ENCODE measurements at regions not wholly inside any gene's neighbourhood (a gene's known extent, or its start where the extent isn't known, plus 50 kb on each side); places are given as distances from the start of the nearest gene placed in this dataset.

- Mint-ChIP-seq H3K9me3 (peaks cover 2% of the 10 kb centered on the region), H3K27ac (no peak overlapping the region), H3K27me3 (ENCODE audit: low read depth) (peaks cover 16% of the 10 kb centered on the region), H3K4me1 (no peaks in the 10 kb centered on the region), H3K36me3 (ENCODE audit: low read depth) (no peaks in the 10 kb centered on the region), H3K4me3 (no peak overlapping the region)
- TF ChIP-seq CTCF (IDR thresholded peaks at IDR 0.05; ENCODE audit: unreplicated experiment in 3 of 3): no peak
These were observed 103.0 kb downstream of the ZNF518B start for GRCh38 chr4:10354225-10354624.

GRCh38 chr4:10353110-10353509 lies 104.1 kb downstream of the ZNF518B start:
- H3K27ac Mint-ChIP-seq: no peak overlapping the region
- no peak for TF ChIP-seq CTCF (IDR thresholded peaks at IDR 0.05; ENCODE audit: unreplicated experiment in 3 of 3)
- no peaks in the 10 kb centered on the region for H3K36me3 Mint-ChIP-seq (ENCODE audit: low read depth)
- H3K4me1 Mint-ChIP-seq: no peaks in the 10 kb centered on the region
- H3K27me3 Mint-ChIP-seq (ENCODE audit: low read depth): peaks cover 16% of the 10 kb centered on the region
- no peak overlapping the region for H3K4me3 Mint-ChIP-seq
- no peaks in the 10 kb centered on the region for H3K9me3 Mint-ChIP-seq

- H3K27me3 Mint-ChIP-seq (ENCODE audit: low read depth): peaks cover 15% of the 10 kb centered on the region
- no peak for TF ChIP-seq CTCF (IDR thresholded peaks at IDR 0.05; ENCODE audit: unreplicated experiment in 3 of 3)
- no peaks in the 10 kb centered on the region for H3K9me3 Mint-ChIP-seq
- peaks cover 2% of the 10 kb centered on the region for H3K4me1 Mint-ChIP-seq
- H3K36me3 Mint-ChIP-seq (ENCODE audit: low read depth): no peaks in the 10 kb centered on the region
- H3K27ac Mint-ChIP-seq: no peak overlapping the region
- no peak overlapping the region for H3K4me3 Mint-ChIP-seq
These were observed 109.0 kb downstream of the ZNF518B start for GRCh38 chr4:10348241-10348640.

GRCh38 chr4:10347815-10348214 lies 109.4 kb downstream of the ZNF518B start:
- no peak for TF ChIP-seq CTCF (IDR thresholded peaks at IDR 0.05; ENCODE audit: unreplicated experiment in 3 of 3)
- no peaks in the 10 kb centered on the region for H3K36me3 Mint-ChIP-seq (ENCODE audit: low read depth)
- no peak overlapping the region for H3K27ac Mint-ChIP-seq
- peaks cover 15% of the 10 kb centered on the region for H3K27me3 Mint-ChIP-seq (ENCODE audit: low read depth)
- peaks cover 4% of the 10 kb centered on the region for H3K4me1 Mint-ChIP-seq
- no peaks in the 10 kb centered on the region for H3K9me3 Mint-ChIP-seq
- no peak overlapping the region for H3K4me3 Mint-ChIP-seq

- Mint-ChIP-seq H3K9me3 (no peaks in the 10 kb centered on the region), H3K36me3 (ENCODE audit: low read depth) (no peaks in the 10 kb centered on the region), H3K27ac (no peak overlapping the region), H3K4me3 (no peak overlapping the region), H3K4me1 (peaks cover 4% of the 10 kb centered on the region), H3K27me3 (ENCODE audit: low read depth) (peaks cover 15% of the 10 kb centered on the region)
- no peak for TF ChIP-seq CTCF (IDR thresholded peaks at IDR 0.05; ENCODE audit: unreplicated experiment in 3 of 3)
These were observed 109.9 kb downstream of the ZNF518B start for GRCh38 chr4:10347281-10347795.

GRCh38 chr4:10346023-10346422 lies 111.2 kb downstream of the ZNF518B start:
- Mint-ChIP-seq H3K36me3 (ENCODE audit: low read depth) (no peaks in the 10 kb centered on the region), H3K27ac (no peak overlapping the region), H3K9me3 (no peaks in the 10 kb centered on the region), H3K4me1 (peaks cover 4% of the 10 kb centered on the region), H3K4me3 (no peak overlapping the region), H3K27me3 (ENCODE audit: low read depth) (peaks cover 6% of the 10 kb centered on the region)
- no peak for TF ChIP-seq CTCF (IDR thresholded peaks at IDR 0.05; ENCODE audit: unreplicated experiment in 3 of 3)
